HEK293T (cell line): ENCODE measurements at regions not wholly inside any gene's neighbourhood (a gene's known extent, or its start where the extent isn't known, plus 50 kb on each side); places are given as distances from the start of the nearest gene placed in this dataset.

ENCODE experiments used
- ARNT ChIP-seq: fragments of 450-650 bp; IDR thresholded peaks from 2 replicates; pipeline ENCODE4 v1.6.1; 2017; ENCODE audit warnings: mild to moderate bottlenecking
- BHLHE40 ChIP-seq: fragments of 450-650 bp; IDR thresholded peaks from 2 replicates; pipeline ENCODE4 v1.6.1; 2016; ENCODE audit warnings: mild to moderate bottlenecking, moderate library complexity, borderline replicate concordance
- ELF4 ChIP-seq: fragments of 450-650 bp; IDR thresholded peaks from 2 replicates; pipeline ENCODE4 v1.6.1; 2017; ENCODE audit warnings: antibody characterized with exemption
- FOXA1 ChIP-seq: fragments of 450-650 bp; IDR thresholded peaks from 2 replicates; pipeline ENCODE4 v1.6.1; 2016; ENCODE audit warnings: mild to moderate bottlenecking
- FOXK2 ChIP-seq: fragments of 450-650 bp; IDR thresholded peaks from 2 replicates; pipeline ENCODE4 v1.6.1; 2016; ENCODE audit warnings: mild to moderate bottlenecking
- FOXM1 ChIP-seq: fragments of 450-650 bp; IDR thresholded peaks from 2 replicates; pipeline ENCODE4 v1.6.1; 2017; ENCODE audit warnings: mild to moderate bottlenecking, borderline replicate concordance
- HDGF ChIP-seq: fragments of 450-650 bp; IDR thresholded peaks from 2 replicates; pipeline ENCODE4 v1.6.1; 2017; ENCODE audit warnings: antibody characterized with exemption, borderline replicate concordance
- L3MBTL2 ChIP-seq: fragments of 450-650 bp; conservative IDR thresholded peaks from 2 replicates; pipeline ENCODE4 v1.6.1; 2016; ENCODE audit warnings: mild to moderate bottlenecking
- LEF1 ChIP-seq: fragments of 450-650 bp; IDR thresholded peaks from 2 replicates; pipeline ENCODE4 v1.6.1; 2017; ENCODE audit warnings: mild to moderate bottlenecking, borderline replicate concordance
- NFRKB ChIP-seq: fragments of 450-650 bp; IDR thresholded peaks from 2 replicates; pipeline ENCODE4 v1.6.1; 2016; ENCODE audit warnings: mild to moderate bottlenecking, moderate library complexity
- PKNOX1 ChIP-seq: fragments of 450-650 bp; IDR thresholded peaks from 2 replicates; pipeline ENCODE4 v1.6.1; 2016
- SP1 ChIP-seq: fragments of 450-650 bp; IDR thresholded peaks from 2 replicates; pipeline ENCODE4 v1.6.1; 2017
- SUZ12 ChIP-seq: fragments of 450-650 bp; IDR thresholded peaks from 2 replicates; pipeline ENCODE4 v1.6.1; 2016; ENCODE audit warnings: mild to moderate bottlenecking
- TARDBP ChIP-seq: fragments of 450-650 bp; IDR thresholded peaks from 2 replicates; pipeline ENCODE4 v1.6.1; 2016

GRCh38 chr3:26229801-26230200, 392.8 kb upstream of the LRRC3B start:
- TF ChIP-seq ELF4: no peak
- no peak for TF ChIP-seq SUZ12
- TF ChIP-seq FOXK2: no peak
- TF ChIP-seq LEF1: no peak
- no peak for TF ChIP-seq FOXA1
- TF ChIP-seq BHLHE40: no peak
- no peak for TF ChIP-seq SP1
- no peak for TF ChIP-seq TARDBP
- no peak for TF ChIP-seq FOXM1
- TF ChIP-seq PKNOX1: no peak
- no peak for TF ChIP-seq ARNT
- no peak for TF ChIP-seq HDGF
- TF ChIP-seq L3MBTL2: no peak
- no peak for TF ChIP-seq NFRKB
